GM18907 (cell line): ENCODE measurements at regions not wholly inside any gene's neighbourhood (a gene's known extent, or its start where the extent isn't known, plus 50 kb on each side); places are given as distances from the start of the nearest gene placed in this dataset.

ENCODE experiments used
- ATAC-seq: cut with Tn5 transposase; IDR thresholded peaks from one replicate; pipeline ENCODE4 v1.9.1; 2021; ENCODE audit warnings: mild to moderate bottlenecking, moderate library complexity; ENCODE audit not compliant: unreplicated experiment

- ATAC-seq, result no peak
Measured at GRCh38 chr10:42932735-42933447, 144.0 kb upstream of the RET start.

- ATAC-seq, result no peak
Measured at GRCh38 chr10:42933448-42934340, 143.2 kb upstream of the RET start.

GRCh38 chr10:42934351-42934811, 142.5 kb upstream of the RET start:
- ATAC-seq, result no peak

- no peak for ATAC-seq
Measured at GRCh38 chr10:42934842-42935241, 142.0 kb upstream of the RET start.

GRCh38 chr10:42935466-42935865, 141.4 kb upstream of the RET start:
- no peak for ATAC-seq

- ATAC-seq, result no peak
Measured at GRCh38 chr10:42936580-42936979, 140.3 kb upstream of the RET start.

- no peak for ATAC-seq
Measured at GRCh38 chr10:42937048-42937447, 139.8 kb upstream of the RET start.

GRCh38 chr10:42937649-42938180, 139.2 kb upstream of the RET start:
- ATAC-seq, result no peak

- ATAC-seq, result no peak
Measured at GRCh38 chr10:42938351-42938750, 138.5 kb upstream of the RET start.

GRCh38 chr10:42939237-42939636, 137.6 kb upstream of the RET start:
- no peak for ATAC-seq

- no peak for ATAC-seq
Measured at GRCh38 chr10:42939685-42940366, 137.0 kb upstream of the RET start.

- no peak for ATAC-seq
Measured at GRCh38 chr10:42940487-42941294, 136.2 kb upstream of the RET start.

GRCh38 chr10:42941295-42941644, 135.6 kb upstream of the RET start:
- ATAC-seq, result no peak

- ATAC-seq, result no peak
Measured at GRCh38 chr10:42941790-42942189, 135.1 kb upstream of the RET start.

GRCh38 chr10:42942279-42942950, 134.5 kb upstream of the RET start:
- no peak for ATAC-seq

- ATAC-seq, result no peak
Measured at GRCh38 chr10:42943025-42943818, 133.6 kb upstream of the RET start.

GRCh38 chr10:42948040-42948439, 128.8 kb upstream of the RET start:
- no peak for ATAC-seq

- no peak for ATAC-seq
Measured at GRCh38 chr10:42949287-42949686, 127.6 kb upstream of the RET start.
